ENCODE measurements at regions not wholly inside any gene's neighbourhood (a gene's known extent, or its start where the extent isn't known, plus 50 kb on each side); places are given as distances from the start of the nearest gene placed in this dataset.

DNA sequence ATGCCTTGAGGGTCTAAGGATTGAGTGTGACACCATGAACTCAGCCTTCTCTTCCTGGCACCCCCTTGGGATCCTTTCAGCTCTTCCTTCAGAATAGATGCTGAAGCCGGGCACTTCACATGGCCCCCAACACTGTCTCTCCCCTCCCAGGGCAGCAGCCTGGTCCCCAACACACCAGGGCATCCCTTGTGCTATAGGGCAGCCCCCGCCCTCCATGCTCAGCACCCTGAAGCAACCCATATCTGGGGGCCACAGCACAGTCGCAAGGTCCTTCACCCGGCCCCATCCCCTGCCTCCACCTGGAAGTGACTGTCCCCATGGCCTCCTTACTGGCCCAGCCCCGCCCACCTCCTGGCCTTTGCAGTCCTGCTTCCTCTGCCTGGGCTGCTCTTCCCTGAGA is 143.1 kb downstream of the C16orf95 start:
- no peak overlapping the region for H3K14ac ChIP-seq (ENCODE audit: low read length)
- peak overlapping the region; percentile 10 for H2AK5ac ChIP-seq (ENCODE audit: low read depth, low read length)
- H3K4me2 ChIP-seq (ENCODE audit: insufficient read depth, low read length, poor library complexity, severe bottlenecking) = no peak overlapping the region
- no peak overlapping the region for H3K27ac ChIP-seq (replicated peaks; ENCODE audit: low read length)
- peaks cover 5% of the 10 kb centered on the region for H3K79me1 ChIP-seq (ENCODE audit: low read depth, low read length)
- DNase-seq (ENCODE audit: low spot score) = no peak
- no peak overlapping the region for H2AFZ ChIP-seq (ENCODE audit: low read length)
- no peak overlapping the region for H2BK12ac ChIP-seq (ENCODE audit: low read length)
- no peak overlapping the region for H4K8ac ChIP-seq (ENCODE audit: low read depth, low read length)
- H2BK15ac ChIP-seq (ENCODE audit: low read length) = peak overlapping the region; percentile 45
- no peak overlapping the region for H3K4me3 ChIP-seq (ENCODE audit: low read length in 2 of 2)
- no peak overlapping the region for H3K9ac ChIP-seq (ENCODE audit: low read depth, low read length, poor library complexity)
- H3K18ac ChIP-seq (ENCODE audit: low read length) = no peak overlapping the region
- no peak overlapping the region for H2BK120ac ChIP-seq (ENCODE audit: low read depth, low read length)
- H3K4ac ChIP-seq (ENCODE audit: low read length) = no peak overlapping the region
- H4K91ac ChIP-seq (ENCODE audit: low read depth, low read length, poor library complexity) = no peak overlapping the region
- H3K9me3 ChIP-seq (replicated peaks in 1 of 2; ENCODE audit: control insufficient read depth in 2 of 2, insufficient read depth in 1 of 2, low read depth in 1 of 2, low read length in 2 of 2) = peaks cover 0 to 4% of the 10 kb centered on the region in 2 donors
- H3K36me3 ChIP-seq (replicated peaks in 1 of 2; ENCODE audit: control insufficient read depth in 2 of 2, insufficient read depth in 2 of 2, low read length in 2 of 2) = no peaks in the 10 kb centered on the region
- no peak overlapping the region for H3K23ac ChIP-seq (ENCODE audit: low read depth, low read length, poor library complexity)
- WGBS, 2 donors (ENCODE audit: extremely low coverage in 2 of 2, insufficient read length in 2 of 2, insufficient replicate concordance in 1 of 2) = no CpG with 5 or more reads among the region's 5 CpGs
- H3K27me3 ChIP-seq (ENCODE audit: control insufficient read depth in 3 of 3, insufficient read depth in 3 of 3, low read depth in 1 of 3, low read length in 3 of 3) = no peaks in the 10 kb centered on the region
- no peak overlapping the region for H2BK5ac ChIP-seq (ENCODE audit: low read length)
- H3K4me1 ChIP-seq (ENCODE audit: control insufficient read depth in 2 of 2, insufficient read depth in 1 of 2, low read depth in 1 of 2, low read length in 2 of 2) = peaks cover 17 to 20% of the 10 kb centered on the region in 2 donors

DNA sequence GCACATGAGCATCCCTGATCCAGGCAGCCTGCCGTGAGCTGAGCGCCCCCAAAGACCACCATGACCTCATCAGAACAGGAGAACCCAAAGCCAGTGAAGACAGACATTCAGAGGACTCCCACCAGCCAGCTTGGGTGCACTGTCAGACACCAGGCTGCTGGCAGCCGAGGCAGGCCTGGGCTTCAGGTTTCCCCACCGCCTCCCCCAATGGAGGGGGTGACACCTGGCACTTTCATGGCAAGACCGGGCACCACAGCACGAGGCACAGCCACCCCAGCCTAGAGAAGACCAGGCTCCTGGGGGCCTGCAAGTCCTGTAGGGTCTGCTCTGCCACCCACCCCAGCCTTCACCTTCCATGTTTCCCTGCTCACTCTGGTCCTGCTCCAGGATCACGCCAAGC is 140.5 kb downstream of the C16orf95 start:
- Histone ChIP-seq H2BK15ac (ENCODE audit: low read length) (peak overlapping the region; percentile 69), H3K36me3 (replicated peaks in 1 of 2; ENCODE audit: control insufficient read depth in 2 of 2, insufficient read depth in 2 of 2, low read length in 2 of 2) (no peaks in the 10 kb centered on the region), H3K18ac (ENCODE audit: low read length) (peak overlapping the region; percentile 91), H2BK120ac (ENCODE audit: low read depth, low read length) (no peak overlapping the region), H3K4me1 (ENCODE audit: control insufficient read depth in 2 of 2, insufficient read depth in 1 of 2, low read depth in 1 of 2, low read length in 2 of 2) (peaks cover 21 to 23% of the 10 kb centered on the region in 2 donors), H3K4ac (ENCODE audit: low read length) (peak overlapping the region; percentile 78), H2AK5ac (ENCODE audit: low read depth, low read length) (peak overlapping the region; percentile 96), H4K8ac (ENCODE audit: low read depth, low read length) (no peak overlapping the region), H3K4me2 (ENCODE audit: insufficient read depth, low read length, poor library complexity, severe bottlenecking) (no peak overlapping the region), H3K27me3 (ENCODE audit: control insufficient read depth in 3 of 3, insufficient read depth in 3 of 3, low read depth in 1 of 3, low read length in 3 of 3) (no peaks in the 10 kb centered on the region), H3K9ac (ENCODE audit: low read depth, low read length, poor library complexity) (peak overlapping the region; percentile 55), H3K4me3 (ENCODE audit: low read length in 2 of 2) (no peak overlapping the region), H2AFZ (ENCODE audit: low read length) (no peak overlapping the region), H3K9me3 (replicated peaks in 1 of 2; ENCODE audit: control insufficient read depth in 2 of 2, insufficient read depth in 1 of 2, low read depth in 1 of 2, low read length in 2 of 2) (peaks cover 0 to 2% of the 10 kb centered on the region in 2 donors), H3K23ac (ENCODE audit: low read depth, low read length, poor library complexity) (peak overlapping the region; percentile 67), H3K14ac (ENCODE audit: low read length) (no peak overlapping the region), H4K91ac (ENCODE audit: low read depth, low read length, poor library complexity) (no peak overlapping the region), H2BK12ac (ENCODE audit: low read length) (peak overlapping the region; percentile 65), H3K79me1 (ENCODE audit: low read depth, low read length) (peaks cover 4% of the 10 kb centered on the region), H2BK5ac (ENCODE audit: low read length) (peak overlapping the region; percentile 77), H3K27ac (replicated peaks; ENCODE audit: low read length) (no peak overlapping the region)
- no CpG with 5 or more reads among the region's 7 CpGs for WGBS, 2 donors (ENCODE audit: extremely low coverage in 2 of 2, insufficient read length in 2 of 2, insufficient replicate concordance in 1 of 2)
- no peak for DNase-seq (ENCODE audit: low spot score)

DNA sequence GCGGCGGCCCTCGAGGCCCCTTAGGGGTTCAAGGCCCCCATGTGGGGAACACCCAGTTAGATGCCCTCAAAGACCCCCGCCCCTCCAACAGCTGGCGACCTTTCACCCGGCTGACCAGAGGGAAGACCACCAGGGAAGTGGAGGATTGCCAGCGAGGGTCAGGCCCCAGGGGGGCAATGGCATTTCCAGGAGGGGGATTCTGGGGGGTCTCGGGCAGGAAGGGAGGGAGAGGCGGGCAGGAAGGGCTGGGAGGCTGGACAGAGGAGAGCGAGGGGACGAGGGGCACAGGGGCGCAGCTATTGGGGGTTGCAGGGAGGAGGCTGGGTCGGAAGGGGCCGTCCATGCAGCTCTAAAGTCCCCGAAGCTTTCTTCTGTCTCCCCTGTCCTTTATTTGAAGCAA is 139.5 kb downstream of the C16orf95 start:
- Histone ChIP-seq H3K27me3 (ENCODE audit: control insufficient read depth in 3 of 3, insufficient read depth in 3 of 3, low read depth in 1 of 3, low read length in 3 of 3) (no peaks in the 10 kb centered on the region), H2BK12ac (ENCODE audit: low read length) (no peak overlapping the region), H3K27ac (replicated peaks; ENCODE audit: low read length) (no peak overlapping the region), H3K14ac (ENCODE audit: low read length) (no peak overlapping the region), H3K9me3 (replicated peaks in 1 of 2; ENCODE audit: control insufficient read depth in 2 of 2, insufficient read depth in 1 of 2, low read depth in 1 of 2, low read length in 2 of 2) (no peaks in the 10 kb centered on the region), H2BK5ac (ENCODE audit: low read length) (peak overlapping the region; percentile 77), H3K36me3 (replicated peaks in 1 of 2; ENCODE audit: control insufficient read depth in 2 of 2, insufficient read depth in 2 of 2, low read length in 2 of 2) (no peaks in the 10 kb centered on the region), H3K4ac (ENCODE audit: low read length) (no peak overlapping the region), H3K4me2 (ENCODE audit: insufficient read depth, low read length, poor library complexity, severe bottlenecking) (no peak overlapping the region), H3K23ac (ENCODE audit: low read depth, low read length, poor library complexity) (no peak overlapping the region), H4K91ac (ENCODE audit: low read depth, low read length, poor library complexity) (no peak overlapping the region), H3K4me1 (ENCODE audit: control insufficient read depth in 2 of 2, insufficient read depth in 1 of 2, low read depth in 1 of 2, low read length in 2 of 2) (peaks cover 21 to 22% of the 10 kb centered on the region in 2 donors), H2AK5ac (ENCODE audit: low read depth, low read length) (peak overlapping the region; percentile 17), H4K8ac (ENCODE audit: low read depth, low read length) (no peak overlapping the region), H3K4me3 (ENCODE audit: low read length in 2 of 2) (peak overlapping the region in 1 of 2 donors; percentile 36), H2BK120ac (ENCODE audit: low read depth, low read length) (no peak overlapping the region), H3K79me1 (ENCODE audit: low read depth, low read length) (peaks cover 2% of the 10 kb centered on the region), H2BK15ac (ENCODE audit: low read length) (peak overlapping the region; percentile 69), H2AFZ (ENCODE audit: low read length) (peak overlapping the region; percentile 90), H3K18ac (ENCODE audit: low read length) (peak overlapping the region; percentile 62), H3K9ac (ENCODE audit: low read depth, low read length, poor library complexity) (no peak overlapping the region)
- DNase-seq (ENCODE audit: low spot score) = no peak
- no CpG with 5 or more reads among the region's 15 CpGs for WGBS, 2 donors (ENCODE audit: extremely low coverage in 2 of 2, insufficient read length in 2 of 2, insufficient replicate concordance in 1 of 2)

DNA sequence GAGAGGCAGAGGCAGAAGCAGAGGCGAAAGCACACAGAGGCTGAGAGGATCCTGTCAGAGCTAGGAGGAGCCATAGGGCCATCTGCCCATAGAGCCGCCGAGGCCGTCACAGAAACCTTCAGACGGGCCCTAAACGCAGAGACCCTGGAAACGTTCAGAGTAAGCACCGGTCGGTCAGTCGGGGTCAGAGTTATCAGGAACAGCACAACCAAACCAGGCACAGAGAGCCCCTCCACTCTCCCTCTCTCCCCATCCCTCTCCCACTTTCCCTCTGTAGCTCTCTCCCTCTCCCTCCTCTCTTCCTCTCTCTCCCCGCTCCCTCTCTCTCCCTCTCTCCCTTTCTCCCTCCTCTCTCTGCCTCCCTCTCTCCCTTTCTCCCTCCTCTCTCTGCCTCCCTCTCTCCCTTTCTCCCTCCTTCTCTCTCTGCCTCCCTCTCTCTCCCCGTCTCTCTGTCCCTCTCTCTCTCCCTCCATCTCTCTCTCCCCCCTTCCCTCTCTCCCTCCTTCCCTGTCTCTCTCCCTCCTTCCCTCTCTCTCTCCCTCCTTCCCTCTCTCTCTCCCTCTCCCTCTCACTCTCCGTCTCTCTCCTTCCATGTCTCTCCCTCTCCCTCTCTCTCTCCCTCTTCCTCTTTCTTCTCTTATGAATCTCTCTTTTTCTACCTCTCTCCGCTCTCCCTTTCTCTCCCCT is 138.9 kb downstream of the C16orf95 start:
- H3K27ac ChIP-seq (replicated peaks; ENCODE audit: low read length) = no peak overlapping the region
- no peak for DNase-seq (ENCODE audit: low spot score)

More for the DNA sequence above, 138.9 kb downstream of the C16orf95 start:
- Histone ChIP-seq H3K4me3 (ENCODE audit: low read length in 2 of 2) (peak overlapping the region in 1 of 2 donors; percentile 36), H3K27me3 (ENCODE audit: control insufficient read depth in 3 of 3, insufficient read depth in 3 of 3, low read depth in 1 of 3, low read length in 3 of 3) (no peaks in the 10 kb centered on the region), H2AFZ (ENCODE audit: low read length) (peak overlapping the region; percentile 90), H3K9me3 (replicated peaks in 1 of 2; ENCODE audit: control insufficient read depth in 2 of 2, insufficient read depth in 1 of 2, low read depth in 1 of 2, low read length in 2 of 2) (no peaks in the 10 kb centered on the region), H3K4ac (ENCODE audit: low read length) (no peak overlapping the region), H2BK12ac (ENCODE audit: low read length) (no peak overlapping the region), H3K79me1 (ENCODE audit: low read depth, low read length) (peaks cover 2% of the 10 kb centered on the region), H3K23ac (ENCODE audit: low read depth, low read length, poor library complexity) (no peak overlapping the region), H2BK120ac (ENCODE audit: low read depth, low read length) (no peak overlapping the region), H2BK5ac (ENCODE audit: low read length) (no peak overlapping the region), H3K4me1 (ENCODE audit: control insufficient read depth in 2 of 2, insufficient read depth in 1 of 2, low read depth in 1 of 2, low read length in 2 of 2) (peaks cover 21 to 22% of the 10 kb centered on the region in 2 donors), H4K91ac (ENCODE audit: low read depth, low read length, poor library complexity) (no peak overlapping the region), H3K14ac (ENCODE audit: low read length) (no peak overlapping the region), H3K18ac (ENCODE audit: low read length) (peak overlapping the region; percentile 35), H4K8ac (ENCODE audit: low read depth, low read length) (peak overlapping the region; percentile 0), H2AK5ac (ENCODE audit: low read depth, low read length) (no peak overlapping the region), H2BK15ac (ENCODE audit: low read length) (no peak overlapping the region), H3K36me3 (replicated peaks in 1 of 2; ENCODE audit: control insufficient read depth in 2 of 2, insufficient read depth in 2 of 2, low read length in 2 of 2) (no peaks in the 10 kb centered on the region), H3K4me2 (ENCODE audit: insufficient read depth, low read length, poor library complexity, severe bottlenecking) (peak overlapping the region; percentile 23), H3K9ac (ENCODE audit: low read depth, low read length, poor library complexity) (peak overlapping the region; percentile 40)
- WGBS, 2 donors (ENCODE audit: extremely low coverage in 2 of 2, insufficient read length in 2 of 2, insufficient replicate concordance in 1 of 2) = 93% methylated on average over 2 of the region's 14 CpGs; no CpG with 5 or more reads in 1 of the 2 donors
